ENCODE measurements at regions not wholly inside any gene's neighbourhood (a gene's known extent, or its start where the extent isn't known, plus 50 kb on each side); places are given as distances from the start of the nearest gene placed in this dataset.

- no peak for TF ChIP-seq ATF2 (IDR thresholded peaks at IDR 0.05; ENCODE audit: low read length)
- TF ChIP-seq JUNB (IDR thresholded peaks at IDR 0.05): no peak
- no peak for TF ChIP-seq MTA3 (IDR thresholded peaks at IDR 0.05; ENCODE audit: borderline replicate concordance, low read length)
- TF ChIP-seq EZH2 (IDR thresholded peaks at IDR 0.05; ENCODE audit: borderline replicate concordance, control insufficient read depth, low read depth, low read length): no peak
- no peak for TF ChIP-seq CTCF (IDR thresholded peaks at IDR 0.05 in 2 of 3, conservative IDR thresholded peaks at IDR 0.05 in 1 of 3; ENCODE audit: control insufficient read depth in 2 of 3, extremely low read depth in 1 of 3, insufficient read depth in 1 of 3, low read depth in 3 of 3, low read length in 3 of 3)
- TF ChIP-seq SREBF2 (IDR thresholded peaks at IDR 0.05; ENCODE audit: low read length): no peak
These were observed 795.8 kb downstream of the SEMA5A start for GRCh38 chr5:8750100-8750499.

All from GM12878 (cell line).